T-helper 1 cell (primary cell): ENCODE measurements at regions not wholly inside any gene's neighbourhood (a gene's known extent, or its start where the extent isn't known, plus 50 kb on each side); places are given as distances from the start of the nearest gene placed in this dataset.
"Not testable (repeated sequence)": the region's sequence is repeated elsewhere in the genome, so short reads cannot be mapped to it uniquely, and the experiment has no call there.

Experiments used
- DNase-seq, 5 donors: peaks; one replicate each; pipeline ENCODE4 v3.0.0-alpha.2; 2012 to 2020

- no peak for DNase-seq
These were observed 195.4 kb downstream of the ANKRD60 start for GRCh38 chr20:58033026-58033536.

GRCh38 chr20:58032599-58032998 lies 195.9 kb downstream of the ANKRD60 start:
- no peak for DNase-seq

GRCh38 chr20:58031350-58031749 lies 197.1 kb downstream of the ANKRD60 start:
- not testable (repeated sequence) for DNase-seq

- DNase-seq = no peak
These were observed 200.3 kb downstream of the ANKRD60 start for GRCh38 chr20:58028123-58028522.

- no peak for DNase-seq
These were observed 202.1 kb downstream of the ANKRD60 start for GRCh38 chr20:58026361-58026760.

- no peak for DNase-seq
These were observed 203.2 kb downstream of the ANKRD60 start for GRCh38 chr20:58025233-58025632.

GRCh38 chr20:58024241-58024721 lies 204.2 kb downstream of the ANKRD60 start:
- DNase-seq = no peak

- DNase-seq = no peak
These were observed 204.7 kb downstream of the ANKRD60 start for GRCh38 chr20:58023781-58024180.

GRCh38 chr20:58023346-58023745 lies 205.1 kb downstream of the ANKRD60 start:
- no peak for DNase-seq

- DNase-seq = no peak
These were observed 205.7 kb downstream of the ANKRD60 start for GRCh38 chr20:58022711-58023110.

GRCh38 chr20:58021481-58021880 lies 207.0 kb downstream of the ANKRD60 start:
- no peak for DNase-seq

- DNase-seq = no peak
These were observed 207.6 kb downstream of the ANKRD60 start for GRCh38 chr20:58020656-58021454.

- DNase-seq = no peak
These were observed 208.4 kb downstream of the ANKRD60 start for GRCh38 chr20:58019850-58020625.

- DNase-seq = no peak
These were observed 209.2 kb downstream of the ANKRD60 start for GRCh38 chr20:58019027-58019849.

GRCh38 chr20:58018590-58018989 lies 209.9 kb downstream of the ANKRD60 start:
- no peak for DNase-seq

GRCh38 chr20:58017970-58018530 lies 210.4 kb downstream of the ANKRD60 start:
- no peak for DNase-seq

GRCh38 chr20:58017231-58017969 lies 211.1 kb downstream of the ANKRD60 start:
- no peak for DNase-seq

- no peak for DNase-seq
These were observed 211.7 kb downstream of the ANKRD60 start for GRCh38 chr20:58016779-58017178.

- DNase-seq = no peak
These were observed 213.7 kb downstream of the ANKRD60 start for GRCh38 chr20:58014628-58015315.

GRCh38 chr20:58012731-58013510 lies 215.5 kb downstream of the ANKRD60 start:
- DNase-seq = no peak
